ENCODE measurements at regions not wholly inside any gene's neighbourhood (a gene's known extent, or its start where the extent isn't known, plus 50 kb on each side); places are given as distances from the start of the nearest gene placed in this dataset.

GRCh38 chr6:42512579-42512978 lies 51.2 kb upstream of the UBR2 start:
- DNase-seq (ENCODE audit: low spot score), result peak; percentile 18

- no peak for DNase-seq (ENCODE audit: low spot score)
These were observed 51.9 kb upstream of the UBR2 start for GRCh38 chr6:42511803-42512422.

GRCh38 chr6:42510795-42511194 lies 53.0 kb upstream of the UBR2 start:
- no peak for DNase-seq (ENCODE audit: low spot score)

GRCh38 chr6:42509765-42510164 lies 54.1 kb upstream of the UBR2 start:
- DNase-seq (ENCODE audit: low spot score), result no peak

- no peak for DNase-seq (ENCODE audit: low spot score)
These were observed 54.6 kb upstream of the UBR2 start for GRCh38 chr6:42509256-42509655.

- no peak for DNase-seq (ENCODE audit: low spot score)
These were observed 55.9 kb upstream of the UBR2 start for GRCh38 chr6:42507901-42508300.

GRCh38 chr6:42507195-42507594 lies 55.5 kb upstream of the TRERF1 start:
- DNase-seq (ENCODE audit: low spot score), result no peak

- DNase-seq (ENCODE audit: low spot score), result no peak
These were observed 54.3 kb upstream of the TRERF1 start for GRCh38 chr6:42506070-42506469.

- no peak for DNase-seq (ENCODE audit: low spot score)
These were observed 53.6 kb upstream of the TRERF1 start for GRCh38 chr6:42505385-42505718.

- DNase-seq (ENCODE audit: low spot score), result no peak
These were observed 52.2 kb upstream of the TRERF1 start for GRCh38 chr6:42503894-42504293.

GRCh38 chr6:42502990-42503389 lies 51.3 kb upstream of the TRERF1 start:
- no peak for DNase-seq (ENCODE audit: low spot score)

- no peak for DNase-seq (ENCODE audit: low spot score)
These were observed 50.4 kb upstream of the TRERF1 start for GRCh38 chr6:42502127-42502526.

Data from SK-N-DZ (cell line).